GM21423 (cell line): ENCODE measurements at regions not wholly inside any gene's neighbourhood (a gene's known extent, or its start where the extent isn't known, plus 50 kb on each side); places are given as distances from the start of the nearest gene placed in this dataset.
"Not testable (repeated sequence)": the region's sequence is repeated elsewhere in the genome, so short reads cannot be mapped to it uniquely, and the experiment has no call there.

ENCODE experiments used
- ATAC-seq: cut with Tn5 transposase; IDR thresholded peaks from one replicate; pipeline ENCODE4 v1.9.1; 2021; ENCODE audit warnings: mild to moderate bottlenecking, moderate library complexity; ENCODE audit not compliant: unreplicated experiment

DNA sequence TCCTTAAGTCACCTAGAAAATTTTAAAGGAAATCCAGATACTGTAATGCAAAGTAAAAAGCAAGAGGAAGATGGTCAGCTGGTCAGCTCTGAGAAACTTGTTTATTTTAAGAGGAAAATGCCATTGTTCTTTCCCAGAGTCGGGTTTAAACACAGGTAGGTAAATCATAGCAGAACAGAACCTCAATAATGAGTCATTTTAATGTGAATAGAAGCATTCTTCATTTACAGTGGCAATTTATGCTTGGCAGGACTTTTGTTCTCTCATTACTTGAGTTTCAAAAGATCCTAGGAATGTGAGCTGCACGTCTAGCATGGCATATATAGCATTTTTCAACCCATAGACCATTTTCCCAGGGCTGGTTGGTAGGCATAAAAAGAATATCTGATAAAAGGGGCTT, 132.3 kb downstream of the LIG4 start:
- ATAC-seq = no peak

DNA sequence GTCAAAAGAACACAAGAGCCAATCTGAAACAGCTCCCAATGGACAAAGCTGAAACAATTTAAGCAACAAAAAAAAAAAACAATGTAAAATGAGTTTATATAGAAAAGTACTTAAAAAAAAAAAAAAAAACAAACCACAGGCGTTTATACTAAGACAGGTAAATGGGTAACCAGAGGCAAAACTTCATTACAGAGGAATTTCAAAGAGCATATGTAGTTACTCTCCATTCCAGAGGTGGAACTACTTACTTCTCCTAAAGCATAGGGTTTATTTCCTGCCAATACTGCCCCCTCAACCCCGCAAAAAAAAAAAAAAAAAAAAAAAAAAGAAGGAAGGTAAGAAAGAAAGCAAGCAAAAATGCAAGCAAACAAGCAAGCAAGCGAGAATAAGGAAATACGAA, 132.9 kb downstream of the LIG4 start:
- ATAC-seq = no peak

DNA sequence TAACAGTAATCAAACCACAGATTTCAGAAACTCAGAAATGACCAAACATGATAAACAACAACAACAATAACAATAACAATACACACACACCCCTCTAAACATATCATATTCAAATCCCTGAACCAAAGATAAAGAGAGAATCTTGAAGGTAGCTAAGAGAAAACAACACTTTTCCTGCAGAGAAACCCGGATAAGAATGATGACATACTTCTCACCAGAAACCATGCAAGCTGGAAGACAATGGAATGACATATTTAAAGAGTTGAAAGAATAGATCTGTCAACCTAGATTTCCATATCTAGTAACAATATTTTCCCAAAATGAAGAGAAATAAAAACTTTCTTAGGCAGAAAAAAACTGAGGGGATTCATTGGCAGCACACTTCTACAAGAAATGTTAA, 138.1 kb downstream of the LIG4 start:
- no peak for ATAC-seq

DNA sequence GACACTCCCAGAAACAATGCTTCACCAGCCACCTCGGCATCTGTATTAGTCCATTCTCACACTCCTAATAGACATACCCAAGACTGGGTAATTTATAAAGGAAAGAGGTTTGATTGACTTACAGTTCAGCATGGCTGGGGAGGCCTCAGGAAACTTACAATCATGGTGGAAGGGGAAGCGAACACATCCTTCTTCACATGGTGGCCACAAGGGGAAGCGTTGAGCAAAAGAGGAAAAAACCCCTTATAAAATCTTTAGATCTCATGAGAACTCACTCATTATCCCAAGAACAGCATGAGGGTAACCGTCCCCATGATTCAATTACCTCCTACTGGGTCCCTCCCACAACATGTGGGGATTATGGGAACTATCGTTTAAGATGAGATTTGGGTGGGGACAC, 140.9 kb downstream of the LIG4 start:
- ATAC-seq = not testable (repeated sequence)

DNA sequence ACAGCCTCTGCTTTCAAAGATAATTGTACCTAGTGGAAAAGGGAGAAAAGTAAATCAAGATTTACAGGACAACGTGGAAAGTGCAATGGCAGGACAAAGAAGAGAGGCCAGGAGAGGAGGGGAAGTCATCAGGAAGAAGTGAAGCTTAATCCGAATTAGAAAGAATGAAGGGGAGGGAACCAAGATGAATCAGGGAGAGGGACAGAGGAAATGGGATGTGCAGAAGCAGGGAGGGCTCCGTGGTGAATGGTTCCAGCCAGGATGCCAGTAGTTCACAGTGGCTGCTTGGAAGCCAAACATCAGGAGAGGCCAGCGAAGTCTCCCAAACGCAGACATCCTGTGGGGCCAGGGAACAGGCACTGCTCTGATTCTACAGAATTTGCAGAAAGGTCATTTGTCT, 144.4 kb downstream of the LIG4 start:
- no peak for ATAC-seq

DNA sequence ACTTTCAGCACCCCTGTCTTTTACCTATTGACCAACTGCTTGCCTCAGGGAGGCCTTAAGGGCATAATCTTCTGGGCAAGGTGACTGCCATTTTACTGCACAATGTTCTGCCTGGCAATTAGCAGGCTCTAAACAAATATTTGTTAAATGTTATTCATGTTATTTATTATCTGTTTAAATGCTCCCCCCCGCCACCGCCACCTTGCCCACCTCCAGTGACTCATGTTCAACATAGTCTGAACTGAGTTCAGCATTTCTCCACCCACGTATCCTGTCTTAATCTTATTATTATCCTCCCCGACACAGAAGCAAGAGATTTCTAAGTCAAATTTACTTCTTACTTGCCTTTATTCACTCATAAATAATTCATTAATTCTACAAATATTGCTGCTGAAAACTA, 144.8 kb downstream of the LIG4 start:
- ATAC-seq = no peak

DNA sequence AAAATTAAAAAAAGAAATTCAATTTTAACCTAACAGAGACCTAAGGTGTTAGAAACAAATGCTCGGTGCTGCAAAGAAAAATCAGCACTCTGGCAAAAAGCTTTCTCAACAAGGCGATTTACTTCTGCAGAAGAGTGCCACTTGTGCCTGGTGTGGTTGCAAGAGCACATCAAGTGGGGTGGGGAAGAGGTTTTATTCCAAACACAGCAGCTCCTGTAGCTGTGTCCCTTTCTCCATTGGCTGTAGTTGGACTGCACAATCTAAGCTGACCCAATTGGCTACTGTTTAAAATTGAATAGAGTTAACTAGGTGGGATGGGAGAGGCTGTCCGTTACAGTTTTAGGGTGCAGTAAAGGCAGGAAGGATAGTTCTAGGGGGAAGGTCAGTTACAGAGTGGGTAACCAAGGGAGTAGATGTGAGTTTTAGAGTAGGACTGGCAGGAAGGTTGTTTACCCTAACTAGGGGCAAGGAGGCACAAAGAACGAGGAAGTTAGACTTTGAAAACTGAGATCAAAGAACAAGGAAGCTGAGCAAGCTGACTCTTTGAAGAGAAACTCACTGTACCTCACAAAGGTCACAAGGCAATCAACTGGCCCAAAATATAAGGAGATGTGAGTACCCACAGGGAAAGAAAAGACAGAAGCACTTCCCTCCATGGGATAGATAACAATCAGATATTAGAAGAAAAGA, 145.7 kb downstream of the LIG4 start:
- ATAC-seq = no peak

DNA sequence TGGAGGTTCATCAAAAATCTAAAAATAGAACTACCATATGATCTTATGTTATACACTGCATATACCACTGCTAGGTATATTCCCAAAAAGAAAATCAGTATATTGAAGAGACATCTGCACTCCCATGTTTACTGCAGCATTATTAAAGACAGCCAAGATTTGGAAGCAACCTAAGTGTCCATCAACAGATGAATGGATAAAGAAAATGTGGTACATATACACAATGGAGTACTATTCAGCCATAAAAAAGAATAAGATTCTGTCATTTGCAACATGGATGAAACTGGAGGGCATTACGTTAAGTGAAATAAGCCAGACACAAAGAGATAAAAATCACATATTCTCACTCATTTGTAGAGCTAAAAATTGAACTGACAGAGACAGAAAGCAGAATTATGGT, 151.0 kb downstream of the LIG4 start:
- not testable (repeated sequence) for ATAC-seq

DNA sequence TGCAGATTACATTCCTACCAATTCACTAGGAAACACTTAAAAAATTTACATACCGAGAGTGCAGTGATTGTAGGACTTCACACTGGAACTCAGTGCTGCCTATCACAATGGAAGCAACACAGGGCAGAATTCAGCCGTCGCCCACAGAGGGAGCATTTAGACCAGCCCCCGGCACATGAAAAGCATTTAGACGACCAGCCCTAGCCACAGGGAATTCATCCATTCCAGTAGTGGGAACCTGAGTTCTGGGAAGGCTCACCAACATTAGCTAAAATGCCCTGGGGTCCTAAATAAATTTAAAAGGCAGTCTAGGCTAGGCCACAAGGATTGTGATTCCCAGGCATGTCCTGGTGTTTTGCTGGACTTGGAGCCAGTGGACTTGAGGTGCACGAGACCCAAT, 155.2 kb downstream of the LIG4 start:
- ATAC-seq = no peak

DNA sequence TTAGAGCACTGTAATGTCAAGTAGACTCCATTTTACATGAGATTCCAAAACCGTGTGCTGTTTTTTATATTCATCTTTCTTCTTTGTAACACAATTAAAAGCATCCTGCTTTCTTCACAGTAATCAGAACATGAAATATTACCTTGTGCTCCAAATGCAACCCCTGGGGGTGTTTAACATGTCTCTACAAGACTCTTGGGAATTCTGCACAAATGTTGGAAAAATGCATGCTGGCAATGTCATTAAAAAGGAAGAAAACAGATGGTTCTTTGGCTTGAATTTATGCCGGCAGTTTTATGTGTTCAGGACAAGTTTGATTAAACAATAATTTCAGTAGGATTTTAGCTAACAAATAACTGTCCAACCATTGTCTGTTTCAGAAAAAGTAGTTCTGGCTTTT, 159.1 kb downstream of the LIG4 start:
- ATAC-seq = no peak

DNA sequence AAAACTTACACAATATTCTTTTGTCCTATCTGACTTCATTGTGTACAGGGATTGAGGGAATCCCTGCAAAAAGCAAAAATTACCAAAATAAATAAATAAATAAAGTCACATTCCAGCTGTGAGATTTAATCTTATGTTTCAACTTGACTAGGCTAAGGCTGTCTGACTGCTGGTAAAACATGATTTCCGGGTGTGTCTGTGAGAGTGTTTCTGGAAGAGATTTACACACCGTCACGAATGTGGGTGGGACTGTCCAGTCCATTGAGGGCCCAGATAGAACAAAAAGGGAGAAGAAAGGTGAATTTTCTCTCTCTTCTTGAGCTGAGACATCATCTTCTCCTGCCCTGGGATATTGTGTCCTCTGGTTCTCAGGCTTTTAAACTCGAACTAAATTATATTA, 166.1 kb downstream of the LIG4 start:
- ATAC-seq = no peak

DNA sequence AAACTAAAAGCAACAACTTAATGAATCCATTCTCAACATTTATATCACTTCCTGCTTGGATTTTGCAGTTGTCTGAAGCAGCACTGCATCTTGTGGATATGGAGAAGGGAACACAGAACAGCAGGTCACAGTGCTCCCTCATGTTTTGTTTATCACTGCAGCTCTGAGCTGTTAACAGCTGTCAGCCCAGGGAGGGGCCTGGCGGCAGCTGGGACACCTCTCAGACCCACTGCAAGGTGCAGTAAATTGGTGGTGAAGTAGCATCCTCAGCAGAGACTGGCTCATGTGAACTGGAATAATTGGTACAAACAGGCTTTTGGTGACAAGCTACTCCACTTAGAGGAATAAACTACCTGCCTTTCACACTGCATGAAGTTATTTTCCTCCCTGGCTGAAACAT, 170.4 kb downstream of the LIG4 start:
- no peak for ATAC-seq

DNA sequence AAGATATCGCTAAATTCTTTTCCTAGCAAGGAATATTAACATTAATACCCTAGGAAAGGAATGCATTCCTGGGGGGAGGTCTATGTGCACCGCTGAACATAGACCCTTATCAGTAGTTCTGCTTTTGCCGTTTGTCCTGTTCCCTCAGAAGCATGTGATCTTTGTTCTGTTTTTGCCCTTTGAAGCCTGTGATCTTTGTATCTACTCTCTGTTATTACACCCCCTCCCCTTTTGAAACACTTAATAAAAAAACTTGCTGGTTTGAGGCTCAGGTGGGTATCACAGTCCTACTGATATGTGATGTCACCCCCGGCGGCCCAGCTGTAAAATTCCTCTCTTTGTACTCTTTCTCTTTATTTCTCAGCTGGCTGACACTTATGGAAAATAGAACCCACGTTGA, 172.5 kb downstream of the LIG4 start:
- not testable (repeated sequence) for ATAC-seq

DNA sequence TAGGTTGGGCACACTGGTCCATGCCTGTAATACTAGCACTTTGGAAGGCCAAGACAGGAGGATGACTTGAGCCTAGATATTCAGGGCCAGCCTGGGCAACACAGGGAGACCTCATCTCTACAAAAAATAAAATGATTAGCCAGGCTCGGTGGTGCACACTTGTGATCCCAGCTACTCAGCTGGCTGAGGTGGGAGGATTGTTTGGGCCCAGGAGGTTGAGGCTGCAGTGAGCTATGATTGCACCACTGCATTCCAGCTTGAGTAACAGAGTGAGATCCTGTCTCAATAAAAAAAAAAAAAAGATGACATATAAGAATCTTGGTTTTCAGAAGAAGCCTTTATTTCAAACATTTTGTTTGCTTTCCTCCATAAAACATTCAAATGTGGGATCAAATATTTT, 178.0 kb downstream of the LIG4 start:
- ATAC-seq = no peak

DNA sequence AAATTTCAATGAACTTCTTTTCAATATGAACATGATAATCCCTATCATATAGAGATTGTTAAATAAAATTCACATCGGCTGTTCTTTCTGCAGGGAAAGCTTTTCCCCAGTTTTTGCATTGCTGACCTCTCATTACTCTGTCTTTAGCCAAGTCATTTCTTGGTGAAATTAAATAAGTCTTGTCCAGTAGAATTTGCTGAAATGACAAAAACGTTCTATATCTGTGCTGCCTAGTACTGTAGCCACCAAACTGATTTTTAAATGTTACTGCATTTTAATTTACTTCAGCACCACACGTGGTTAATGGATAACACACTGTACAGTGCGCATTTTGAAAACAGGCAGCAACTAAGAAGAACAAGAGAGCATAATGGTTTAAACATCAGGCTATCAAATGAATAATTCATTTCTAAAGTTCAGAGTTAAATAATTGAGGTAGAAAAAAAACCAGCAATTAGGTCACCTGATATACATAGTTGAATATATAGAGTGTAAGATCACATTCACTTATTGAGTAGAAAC, 178.9 kb downstream of the LIG4 start:
- no peak for ATAC-seq

DNA sequence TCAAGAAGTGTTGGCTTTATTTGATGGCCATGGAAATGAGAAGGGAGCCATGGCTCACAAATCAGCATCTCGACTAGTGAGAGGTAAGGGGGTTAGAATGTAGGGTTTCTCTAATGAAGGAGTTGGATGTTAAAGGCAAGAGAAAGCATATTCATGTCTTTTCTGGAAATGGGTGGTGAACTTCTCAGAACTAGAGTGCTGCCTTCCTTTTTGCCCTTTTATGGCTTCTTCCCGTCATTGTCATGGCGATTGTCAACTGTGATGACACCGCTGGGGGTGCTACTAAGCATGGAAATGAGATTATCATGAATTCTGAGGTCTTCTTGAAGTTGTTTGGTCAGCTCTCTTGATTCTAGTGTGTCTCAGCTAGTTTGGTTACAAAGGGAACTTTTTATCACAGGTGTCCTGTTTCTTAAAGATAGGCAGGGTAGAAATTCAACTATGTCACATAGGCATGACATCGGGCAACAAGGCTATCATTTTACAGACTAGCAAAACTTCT, 180.4 kb downstream of the LIG4 start:
- no peak for ATAC-seq

DNA sequence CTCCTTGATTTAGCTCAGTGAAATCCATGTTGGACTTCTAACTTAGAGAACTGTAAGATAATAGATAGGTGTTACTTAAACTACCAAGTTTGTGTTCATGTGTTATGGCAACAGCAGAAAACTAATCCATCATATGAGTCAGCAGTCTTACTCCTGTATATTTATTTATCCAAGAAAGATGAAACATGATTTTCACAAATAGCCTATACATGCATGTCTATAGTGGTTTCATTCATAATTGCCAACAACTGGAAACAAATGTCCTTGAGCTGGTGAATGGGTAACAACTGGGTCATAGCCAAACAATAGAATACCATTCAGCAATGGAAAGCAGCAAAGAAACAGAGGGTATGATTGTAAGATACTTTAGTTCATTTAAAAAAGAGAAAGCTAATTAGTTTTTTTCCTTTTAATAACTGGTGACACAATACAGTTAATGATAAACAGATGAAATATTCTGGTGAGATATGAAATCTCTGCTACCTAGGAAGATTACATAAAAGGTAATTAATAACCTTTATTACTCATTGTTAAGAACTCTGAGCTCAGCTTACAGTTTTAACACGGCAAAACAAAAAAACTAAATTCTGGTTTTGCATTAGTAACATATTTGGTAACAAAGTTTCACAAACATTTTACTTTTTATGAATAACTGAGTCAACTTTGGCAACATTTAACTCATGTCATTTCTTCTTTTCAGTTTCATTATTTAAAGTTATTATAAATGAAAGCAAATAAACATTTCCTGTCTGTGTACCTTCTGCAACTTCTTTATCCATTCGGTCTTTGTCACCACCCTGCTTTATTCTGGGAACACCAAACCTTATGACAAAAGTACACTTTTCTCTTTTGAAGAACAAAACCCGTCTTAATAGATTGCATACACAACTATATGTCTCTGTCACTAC, 181.3 kb downstream of the LIG4 start:
- no peak for ATAC-seq

DNA sequence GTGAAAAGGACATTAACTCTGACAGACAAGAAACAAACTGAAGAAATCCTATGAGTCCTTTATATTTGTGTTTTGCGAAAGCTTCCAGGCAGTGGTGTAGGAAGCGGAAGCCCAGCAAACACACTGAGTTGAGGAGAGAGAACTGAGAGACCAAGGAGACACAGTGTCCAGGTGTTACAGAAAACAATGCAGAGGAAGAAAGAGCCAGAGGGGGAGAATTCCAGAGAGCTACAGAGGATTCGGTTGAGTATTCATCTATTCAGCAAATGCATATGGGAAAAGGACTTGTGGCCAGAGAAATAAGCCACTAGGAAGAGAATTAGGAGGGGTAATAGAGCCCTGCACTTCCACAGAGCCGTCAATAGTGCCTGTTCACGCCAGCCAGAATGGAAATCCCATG, 183.5 kb downstream of the LIG4 start:
- no peak for ATAC-seq

DNA sequence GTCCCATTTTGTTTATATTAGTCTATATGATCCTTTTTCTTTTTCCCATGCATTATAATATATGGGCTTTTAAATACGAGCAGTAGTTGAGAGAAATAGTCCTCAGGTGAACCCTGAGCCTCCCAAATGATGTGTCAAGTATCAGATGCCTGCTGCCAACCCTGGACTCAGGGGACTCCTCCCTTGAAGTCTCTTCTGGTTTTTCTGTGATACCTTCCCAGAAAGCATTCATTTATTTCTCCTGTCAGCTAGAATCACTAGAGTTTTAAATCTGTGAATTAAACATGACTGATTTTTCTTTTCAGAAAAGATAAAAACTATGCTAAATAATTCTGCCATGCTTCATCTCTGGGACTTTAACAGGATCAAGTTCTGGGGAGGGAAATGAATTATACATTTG, 184.6 kb downstream of the LIG4 start:
- ATAC-seq = no peak

DNA sequence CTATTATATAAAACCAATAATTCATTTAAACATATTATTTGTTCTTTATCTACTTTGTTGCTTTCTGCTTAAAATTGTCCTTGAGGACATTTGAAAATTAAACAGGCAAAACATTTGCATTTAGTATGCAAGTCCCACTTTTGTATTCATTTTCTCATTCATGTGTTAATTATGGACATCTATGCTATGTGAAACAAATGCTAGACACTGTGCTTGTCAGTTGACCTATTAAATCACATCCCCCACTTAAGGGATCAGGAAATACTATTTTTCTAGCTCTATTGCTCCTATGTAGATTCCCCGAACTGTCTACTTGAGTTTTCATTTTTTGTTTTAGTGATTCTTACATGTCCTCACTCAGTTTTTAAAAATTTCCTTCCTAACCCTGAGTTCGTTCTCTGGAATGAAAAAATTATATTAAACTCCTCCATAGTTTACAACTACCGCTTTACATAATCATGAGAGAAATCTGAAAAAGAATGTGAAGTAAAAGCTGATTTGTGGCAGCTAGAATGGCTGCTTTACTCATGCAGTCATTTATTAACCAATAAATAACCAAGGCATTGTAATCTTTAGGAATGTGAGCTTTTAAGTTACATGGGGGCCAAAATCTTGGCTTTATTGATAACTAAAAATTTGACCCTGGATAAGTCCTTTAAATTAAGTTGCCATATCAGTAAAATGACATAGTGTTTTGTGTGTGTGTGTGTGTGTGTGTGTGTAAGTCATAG, 188.5 kb downstream of the LIG4 start:
- no peak for ATAC-seq

DNA sequence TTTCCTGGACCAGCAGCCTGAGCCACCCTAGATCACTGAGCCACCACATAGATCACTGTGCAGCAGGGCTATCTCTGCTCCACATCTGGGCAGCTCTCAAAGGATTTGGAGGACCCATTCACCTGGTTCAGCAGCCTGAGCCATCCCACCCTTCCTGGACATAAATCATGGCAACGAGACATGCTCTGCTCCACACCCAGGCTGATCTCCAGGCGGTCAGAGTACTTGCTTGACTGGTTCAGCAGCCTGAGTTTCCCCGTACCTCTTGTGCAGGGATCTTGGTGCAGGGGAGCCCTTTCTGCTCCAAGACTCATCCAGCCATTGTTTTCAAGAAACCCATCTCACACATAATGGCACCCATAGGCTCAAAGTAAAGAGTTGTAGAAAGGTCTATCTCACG, 195.3 kb downstream of the LIG4 start:
- no peak for ATAC-seq
